Chondrocyte (in vitro differentiated cells): ENCODE measurements at regions not wholly inside any gene's neighbourhood (a gene's known extent, or its start where the extent isn't known, plus 50 kb on each side); places are given as distances from the start of the nearest gene placed in this dataset.

Source experiments
- DNase-seq: peaks from one replicate; pipeline ENCODE4 v3.0.0; 2021; ENCODE audit warnings: mixed read lengths, low spot score
- H3K27ac Mint-ChIP-seq: one replicate; pipeline ENCODE4 v1.8.0; 2021; ENCODE audit warnings: mild to moderate bottlenecking, moderate library complexity, mixed read lengths; ENCODE audit not compliant: unreplicated experiment
- H3K27me3 Mint-ChIP-seq: 2 replicates; pipeline ENCODE4 v1.8.0; 2021; ENCODE audit warnings: low read depth, mixed read lengths
- H3K36me3 Mint-ChIP-seq: 2 replicates; pipeline ENCODE4 v1.8.0; 2021; ENCODE audit warnings: low read depth, mixed read lengths
- H3K4me1 Mint-ChIP-seq: 2 replicates; pipeline ENCODE4 v1.8.0; 2021; ENCODE audit warnings: low read depth, mild to moderate bottlenecking, mixed read lengths
- H3K4me3 Mint-ChIP-seq: one replicate; pipeline ENCODE4 v1.8.0; 2021; ENCODE audit warnings: mild to moderate bottlenecking, moderate library complexity, mixed read lengths; ENCODE audit not compliant: unreplicated experiment
- H3K9me3 Mint-ChIP-seq: 2 replicates; pipeline ENCODE4 v1.8.0; 2021; ENCODE audit warnings: low read depth, mixed read lengths
- TF ChIP-seq, protein P1 (sequence below): fragments of 200-600 bp; sonication (generic); IDR thresholded peaks from 2 replicates; pipeline ENCODE4 v1.5.0; 2021; ENCODE audit warnings: antibody characterized with exemption, mild to moderate bottlenecking, moderate library complexity

DNA sequence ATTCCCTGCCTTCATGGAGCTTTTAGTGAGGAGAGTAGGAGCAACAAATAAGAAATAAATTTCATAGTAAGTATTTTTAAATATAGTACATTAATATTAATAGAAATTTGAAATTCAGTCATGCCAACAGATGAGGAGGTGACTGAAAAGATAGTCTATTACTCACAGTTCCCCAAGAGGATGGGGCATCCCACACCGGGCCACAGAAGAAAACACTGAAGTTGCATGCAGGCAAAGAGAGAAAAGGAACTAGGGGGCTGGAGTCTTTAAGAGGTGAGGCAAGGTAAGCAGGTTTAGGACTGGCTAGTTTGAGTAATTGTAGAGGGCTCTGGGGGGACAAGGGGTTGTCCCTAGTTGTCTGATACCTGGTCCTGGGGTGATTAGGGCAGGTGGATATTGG is 120.1 kb upstream of the UMPS start:
- Mint-ChIP-seq H3K9me3 (no peaks in the 10 kb centered on the region), H3K4me1 (peaks cover 17% of the 10 kb centered on the region), H3K27ac (no peak overlapping the region), H3K27me3 (no peaks in the 10 kb centered on the region), H3K4me3 (no peak overlapping the region), H3K36me3 (no peaks in the 10 kb centered on the region)
- TF ChIP-seq, protein P1, sequence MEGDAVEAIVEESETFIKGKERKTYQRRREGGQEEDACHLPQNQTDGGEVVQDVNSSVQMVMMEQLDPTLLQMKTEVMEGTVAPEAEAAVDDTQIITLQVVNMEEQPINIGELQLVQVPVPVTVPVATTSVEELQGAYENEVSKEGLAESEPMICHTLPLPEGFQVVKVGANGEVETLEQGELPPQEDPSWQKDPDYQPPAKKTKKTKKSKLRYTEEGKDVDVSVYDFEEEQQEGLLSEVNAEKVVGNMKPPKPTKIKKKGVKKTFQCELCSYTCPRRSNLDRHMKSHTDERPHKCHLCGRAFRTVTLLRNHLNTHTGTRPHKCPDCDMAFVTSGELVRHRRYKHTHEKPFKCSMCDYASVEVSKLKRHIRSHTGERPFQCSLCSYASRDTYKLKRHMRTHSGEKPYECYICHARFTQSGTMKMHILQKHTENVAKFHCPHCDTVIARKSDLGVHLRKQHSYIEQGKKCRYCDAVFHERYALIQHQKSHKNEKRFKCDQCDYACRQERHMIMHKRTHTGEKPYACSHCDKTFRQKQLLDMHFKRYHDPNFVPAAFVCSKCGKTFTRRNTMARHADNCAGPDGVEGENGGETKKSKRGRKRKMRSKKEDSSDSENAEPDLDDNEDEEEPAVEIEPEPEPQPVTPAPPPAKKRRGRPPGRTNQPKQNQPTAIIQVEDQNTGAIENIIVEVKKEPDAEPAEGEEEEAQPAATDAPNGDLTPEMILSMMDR, result no peak
- no peak for DNase-seq

DNA sequence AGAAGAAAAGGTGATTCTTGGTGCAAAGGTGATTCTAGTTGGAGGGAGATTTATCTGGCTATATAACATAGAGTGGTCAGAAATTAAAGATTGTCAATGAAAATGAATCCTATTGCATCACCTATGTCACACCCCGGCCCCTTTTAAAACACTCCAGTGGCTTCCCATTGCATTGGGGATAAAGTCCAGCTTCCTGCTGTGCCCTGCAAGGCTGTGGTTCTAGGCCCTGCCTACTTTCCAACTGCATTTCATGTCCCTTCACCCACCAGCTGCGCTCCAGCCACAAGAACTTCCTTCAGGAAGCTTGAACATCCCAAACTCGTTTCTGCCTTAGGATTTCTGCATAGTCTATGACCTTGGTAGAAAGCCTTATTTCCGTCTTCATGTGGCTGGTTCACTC is 118.7 kb upstream of the UMPS start:
- Mint-ChIP-seq H3K36me3 (no peaks in the 10 kb centered on the region), H3K9me3 (no peaks in the 10 kb centered on the region), H3K27ac (no peak overlapping the region), H3K27me3 (no peaks in the 10 kb centered on the region), H3K4me1 (peaks cover 10% of the 10 kb centered on the region), H3K4me3 (no peak overlapping the region)
- DNase-seq, result no peak
- TF ChIP-seq, protein P1, result no peak

DNA sequence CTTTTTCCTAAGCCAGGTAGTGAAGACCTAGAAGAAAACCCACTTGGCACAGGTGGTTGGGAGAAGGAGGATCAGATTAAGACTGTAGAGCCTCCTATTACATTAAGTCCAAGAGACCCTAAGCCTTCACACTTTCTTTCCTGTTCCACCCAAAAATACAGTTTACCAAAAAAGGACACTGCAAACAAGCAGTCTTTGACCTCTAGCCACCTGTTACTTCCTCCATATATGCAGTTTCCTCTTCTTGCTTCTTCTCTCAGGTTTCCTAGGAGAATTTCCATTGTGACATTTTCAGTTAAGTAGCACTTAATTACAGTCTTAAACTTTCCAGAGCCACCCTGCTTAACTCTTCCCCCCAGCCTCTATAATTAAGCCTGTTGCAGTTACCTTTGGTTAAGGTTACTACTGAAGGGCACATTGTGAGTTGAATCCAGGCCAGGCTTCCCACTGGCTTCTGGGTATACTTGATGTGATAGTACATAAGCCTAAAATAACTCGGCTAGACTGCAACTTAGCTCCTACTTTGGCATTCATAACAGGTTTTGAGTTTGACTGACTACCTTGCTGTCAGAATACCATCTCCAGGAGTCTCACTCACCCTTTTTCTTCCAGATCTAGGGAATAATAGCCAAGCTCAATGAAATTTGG is 114.2 kb upstream of the UMPS start:
- H3K36me3 Mint-ChIP-seq, result no peaks in the 10 kb centered on the region
- no peaks in the 10 kb centered on the region for H3K9me3 Mint-ChIP-seq
- H3K4me1 Mint-ChIP-seq, result no peaks in the 10 kb centered on the region
- no peaks in the 10 kb centered on the region for H3K27me3 Mint-ChIP-seq
- no peak overlapping the region for H3K27ac Mint-ChIP-seq
- H3K4me3 Mint-ChIP-seq, result no peak overlapping the region
- DNase-seq, result no peak
- TF ChIP-seq, protein P1, result no peak

DNA sequence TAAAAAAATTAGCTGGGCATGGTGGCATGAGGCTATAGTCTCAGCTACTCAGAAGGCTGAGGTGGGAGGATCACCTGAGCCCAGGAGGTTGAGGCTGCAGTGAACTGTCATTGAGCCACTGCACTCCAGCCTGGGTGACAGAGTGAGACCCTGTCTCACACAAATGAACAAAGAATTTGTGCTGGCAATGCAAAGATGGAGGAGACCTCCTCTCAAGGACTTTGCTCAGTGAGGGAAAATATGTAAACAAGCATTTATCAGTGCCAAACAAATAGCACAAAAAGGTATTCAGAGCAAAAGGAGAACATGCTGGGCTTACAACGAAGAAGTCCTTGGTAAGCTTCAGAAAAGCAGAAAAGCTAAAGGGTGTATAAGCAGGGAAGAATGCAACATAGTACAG is 113.1 kb upstream of the UMPS start:
- no peak overlapping the region for H3K4me3 Mint-ChIP-seq
- H3K9me3 Mint-ChIP-seq, result no peaks in the 10 kb centered on the region
- no peak overlapping the region for H3K27ac Mint-ChIP-seq

DNA sequence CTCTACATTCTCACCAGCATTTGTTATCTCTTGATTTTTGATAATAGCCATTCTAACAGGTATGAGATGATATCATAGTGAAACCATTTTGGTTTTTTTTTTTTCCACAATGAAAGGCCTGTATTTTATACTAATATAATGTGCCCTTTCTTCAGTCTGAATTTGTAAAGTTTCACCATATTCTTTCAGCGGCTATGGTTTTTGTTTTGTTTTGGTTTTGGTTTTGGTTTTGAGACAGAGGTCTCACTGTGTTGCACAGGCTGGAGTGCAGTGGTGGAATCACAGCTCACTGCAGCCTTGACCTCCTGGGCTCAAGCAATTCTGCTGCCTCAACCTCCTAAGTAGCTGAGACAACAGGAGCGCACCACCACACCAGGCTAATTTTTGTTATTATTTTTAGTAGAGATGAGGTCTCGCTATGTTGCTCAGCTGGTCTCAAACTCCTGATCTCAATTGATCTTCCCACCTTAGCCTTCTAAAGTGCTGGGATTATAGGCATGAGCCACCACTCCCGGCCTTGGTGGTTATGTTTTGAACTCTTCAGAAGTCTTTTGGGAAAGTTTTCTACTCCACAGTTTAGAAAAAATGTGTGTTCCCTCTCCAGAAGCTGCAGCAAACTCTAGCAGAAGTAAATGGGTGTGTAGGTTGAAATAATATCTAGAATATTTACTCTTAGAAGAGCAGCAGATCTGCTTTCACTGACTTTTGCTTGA is 110.2 kb upstream of the UMPS start:
- no peak for DNase-seq
- Mint-ChIP-seq H3K36me3 (no peaks in the 10 kb centered on the region), H3K9me3 (no peaks in the 10 kb centered on the region), H3K4me1 (no peaks in the 10 kb centered on the region), H3K27ac (no peak overlapping the region), H3K27me3 (no peaks in the 10 kb centered on the region), H3K4me3 (no peak overlapping the region)
- TF ChIP-seq, protein P1, result no peak

More for the DNA sequence above, 113.1 kb upstream of the UMPS start:
- no peak for DNase-seq
- TF ChIP-seq, protein P1, result no peak
- H3K36me3 Mint-ChIP-seq, result no peaks in the 10 kb centered on the region
- H3K4me1 Mint-ChIP-seq, result no peaks in the 10 kb centered on the region
- no peaks in the 10 kb centered on the region for H3K27me3 Mint-ChIP-seq
